HG03342 (cell line): ENCODE measurements at regions not wholly inside any gene's neighbourhood (a gene's known extent, or its start where the extent isn't known, plus 50 kb on each side); places are given as distances from the start of the nearest gene placed in this dataset.

Source experiments
- ATAC-seq: cut with Tn5 transposase; IDR thresholded peaks from one replicate; pipeline ENCODE4 v1.9.1; 2021; ENCODE audit warnings: mild to moderate bottlenecking, moderate library complexity; ENCODE audit not compliant: unreplicated experiment

GRCh38 chr10:78570633-78571235 lies 498.0 kb upstream of the ZMIZ1 start:
- no peak for ATAC-seq

DNA sequence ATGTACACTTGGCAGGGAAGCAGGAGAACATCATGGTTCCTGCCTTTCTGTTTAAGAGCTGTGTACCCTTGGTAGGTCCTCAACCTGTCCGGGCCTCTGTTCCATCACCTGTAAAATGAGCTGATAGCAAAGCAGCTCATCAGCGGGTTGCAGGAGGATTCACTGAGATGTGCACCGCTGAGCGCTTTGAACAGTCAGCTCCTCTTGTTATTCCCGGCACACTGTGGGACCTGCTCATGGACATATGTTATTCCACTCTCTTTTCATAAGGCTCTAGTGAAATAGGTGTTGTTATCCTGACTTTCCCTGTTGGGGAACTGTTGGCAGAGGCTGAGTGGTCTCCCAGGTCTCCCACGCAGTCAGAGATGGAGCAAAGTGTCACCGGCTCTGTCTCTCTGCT lies 497.5 kb upstream of the ZMIZ1 start:
- no peak for ATAC-seq

- ATAC-seq = no peak
These were observed 496.9 kb upstream of the ZMIZ1 start for GRCh38 chr10:78571891-78572290.

DNA sequence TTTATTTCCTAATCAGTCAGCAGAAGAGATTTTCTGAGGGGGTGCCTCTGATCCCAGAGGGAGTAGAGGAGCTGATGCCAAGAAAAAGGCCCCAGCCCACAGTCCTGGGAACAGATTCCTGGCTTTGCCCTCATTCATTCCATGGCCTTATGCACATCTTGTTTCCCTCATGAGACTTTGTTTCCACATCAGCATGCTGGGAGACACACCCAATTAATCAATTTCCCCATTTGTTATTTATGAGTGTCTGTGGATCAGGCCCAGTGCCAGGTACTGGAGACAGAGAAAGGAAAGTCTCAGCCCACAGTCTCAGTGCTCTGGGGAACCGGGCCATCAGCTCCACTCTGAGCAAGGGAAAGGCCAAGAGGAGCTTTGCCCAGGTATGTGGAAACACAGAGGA lies 496.2 kb upstream of the ZMIZ1 start:
- ATAC-seq = no peak

- ATAC-seq = no peak
These were observed 494.2 kb upstream of the ZMIZ1 start for GRCh38 chr10:78574547-78574946.

DNA sequence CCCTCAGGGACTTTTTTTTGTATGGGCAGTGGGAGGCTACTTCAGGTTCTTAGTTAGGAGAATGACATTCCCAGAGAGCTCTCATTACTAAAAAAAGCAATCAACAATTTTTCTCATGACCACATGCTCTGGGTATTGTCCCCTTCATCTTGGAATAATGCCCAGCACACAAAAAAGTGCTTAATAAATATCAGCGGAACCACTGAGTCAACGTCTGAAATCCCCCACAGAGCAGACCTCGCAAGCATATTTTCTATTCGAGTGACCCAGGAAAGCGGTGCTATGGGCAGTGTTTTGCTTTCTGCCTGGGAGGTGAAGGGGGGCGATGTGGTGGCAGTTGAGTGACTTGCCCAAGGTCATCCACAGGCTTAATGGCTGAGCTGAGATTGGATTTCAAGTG lies 493.4 kb upstream of the ZMIZ1 start:
- no peak for ATAC-seq

DNA sequence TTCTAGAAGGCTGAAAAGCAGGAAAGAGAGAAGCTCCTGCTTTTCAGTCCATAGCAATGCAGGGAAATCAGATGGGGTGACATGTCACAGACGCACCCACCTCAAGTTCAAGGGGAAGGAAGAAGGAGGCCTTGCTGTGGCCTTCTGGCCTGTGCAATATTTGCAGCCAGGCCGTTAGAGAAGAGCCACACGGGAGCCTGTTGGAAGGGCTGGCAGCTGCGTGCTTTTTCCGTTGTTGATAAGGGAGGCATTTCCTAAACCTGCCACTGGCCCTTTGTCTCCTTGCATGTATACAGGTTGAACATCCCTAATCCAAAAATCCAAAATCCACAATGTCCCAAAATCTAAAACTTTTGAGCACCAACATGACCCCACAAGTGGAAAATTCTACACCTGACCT lies 492.5 kb upstream of the ZMIZ1 start:
- ATAC-seq = no peak

DNA sequence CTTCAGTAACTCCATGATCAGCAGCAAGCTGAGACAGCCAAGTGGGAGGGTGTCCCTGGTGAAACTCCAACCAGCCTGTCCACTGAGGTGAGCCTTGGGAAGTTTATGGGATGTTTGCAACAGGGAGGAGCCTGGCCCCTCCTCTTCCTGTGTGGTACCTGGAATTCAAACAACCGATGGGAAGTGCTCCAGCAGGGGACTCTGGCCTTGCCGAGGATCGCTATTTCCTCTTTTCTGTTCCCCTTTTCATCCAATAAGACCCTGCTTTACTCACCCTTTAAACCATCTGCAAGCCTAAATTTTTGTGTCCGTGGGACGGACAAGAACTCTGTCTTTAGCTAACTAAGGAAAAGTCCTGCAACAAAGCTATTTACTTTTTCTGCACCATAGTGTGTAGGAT lies 491.1 kb upstream of the ZMIZ1 start:
- no peak for ATAC-seq

DNA sequence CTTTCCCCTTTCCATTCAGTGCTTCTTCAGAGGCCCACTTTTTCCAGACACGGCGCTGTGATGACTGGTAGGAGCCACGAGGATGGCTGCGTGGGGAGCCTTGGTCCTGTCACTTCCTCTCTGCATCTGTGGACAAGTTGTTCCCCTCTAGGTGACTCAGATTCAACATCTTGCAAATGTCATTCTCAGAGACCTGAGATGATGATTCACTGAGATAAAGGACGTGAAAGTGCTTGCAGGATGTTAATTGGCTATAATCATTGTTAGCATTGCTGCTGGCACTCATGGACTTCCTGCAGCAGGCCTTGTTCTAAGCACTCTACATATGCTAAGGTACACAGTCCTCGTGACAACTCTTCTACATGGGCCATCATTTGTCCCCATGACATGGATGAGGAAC lies 489.8 kb upstream of the ZMIZ1 start:
- peak; percentile 82 for ATAC-seq

DNA sequence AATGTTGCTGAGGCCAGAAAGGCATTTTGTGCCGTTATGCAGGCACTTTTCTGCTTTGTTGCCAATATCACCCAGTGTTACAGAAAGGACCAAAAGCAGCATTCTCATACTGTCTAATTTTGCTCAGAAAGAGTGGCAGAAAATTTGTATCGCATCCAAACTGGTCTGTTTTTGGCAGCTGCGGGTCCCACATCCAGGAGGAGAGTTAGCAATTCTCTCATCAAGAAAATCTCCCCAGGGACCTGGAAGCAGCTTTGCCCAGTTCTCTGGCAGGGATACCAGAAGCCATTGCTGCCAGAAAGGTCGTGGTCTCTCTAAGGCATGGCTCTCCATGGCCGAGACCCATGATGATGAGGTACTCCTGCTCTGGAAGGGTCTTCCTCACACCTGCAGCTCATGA lies 489.2 kb upstream of the ZMIZ1 start:
- ATAC-seq = no peak

DNA sequence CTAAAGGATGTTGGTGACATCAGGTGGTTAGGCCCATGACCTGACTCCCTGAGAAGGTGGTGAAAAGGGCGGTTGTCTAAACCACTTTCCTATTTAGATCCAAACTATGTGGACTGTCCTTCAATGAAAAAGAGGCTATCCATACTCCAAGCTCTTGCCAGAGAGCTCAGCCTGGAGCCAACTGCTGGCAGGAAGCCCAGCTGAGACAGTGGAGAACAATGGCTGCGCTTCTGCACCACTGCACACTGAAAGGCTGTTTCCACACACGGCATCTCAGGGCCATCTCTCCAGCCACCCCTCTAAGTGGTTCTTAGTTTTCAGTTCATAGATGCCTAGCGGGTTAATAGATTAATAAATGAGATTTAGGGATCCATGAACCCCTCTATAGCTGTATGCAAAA lies 488.8 kb upstream of the ZMIZ1 start:
- no peak for ATAC-seq

GRCh38 chr10:78581133-78581694 lies 487.6 kb upstream of the ZMIZ1 start:
- ATAC-seq = no peak

- ATAC-seq = no peak
These were observed 486.2 kb upstream of the ZMIZ1 start for GRCh38 chr10:78582540-78582939.

DNA sequence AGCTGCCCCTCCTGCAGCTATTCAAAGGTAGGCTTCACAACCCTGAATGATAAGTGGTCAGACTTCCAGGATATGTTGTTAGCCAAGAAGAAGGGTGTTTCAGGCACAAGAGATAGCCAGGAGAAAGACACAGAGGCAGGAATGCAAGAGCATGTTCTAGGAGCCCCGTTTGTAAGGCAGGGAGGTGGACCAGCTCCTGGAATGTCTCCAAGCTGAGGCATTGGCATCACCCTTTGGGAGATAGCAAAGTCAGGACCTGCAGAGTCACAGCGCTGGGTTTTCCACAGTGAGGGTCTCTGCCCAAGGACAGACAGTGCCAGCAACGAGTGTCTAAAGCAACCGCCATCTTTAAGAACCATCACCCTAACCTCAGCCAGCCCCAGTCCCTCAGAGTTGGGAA lies 484.5 kb upstream of the ZMIZ1 start:
- no peak for ATAC-seq

GRCh38 chr10:78584681-78585080 lies 484.1 kb upstream of the ZMIZ1 start:
- no peak for ATAC-seq

GRCh38 chr10:78585952-78586351 lies 482.8 kb upstream of the ZMIZ1 start:
- ATAC-seq = no peak

DNA sequence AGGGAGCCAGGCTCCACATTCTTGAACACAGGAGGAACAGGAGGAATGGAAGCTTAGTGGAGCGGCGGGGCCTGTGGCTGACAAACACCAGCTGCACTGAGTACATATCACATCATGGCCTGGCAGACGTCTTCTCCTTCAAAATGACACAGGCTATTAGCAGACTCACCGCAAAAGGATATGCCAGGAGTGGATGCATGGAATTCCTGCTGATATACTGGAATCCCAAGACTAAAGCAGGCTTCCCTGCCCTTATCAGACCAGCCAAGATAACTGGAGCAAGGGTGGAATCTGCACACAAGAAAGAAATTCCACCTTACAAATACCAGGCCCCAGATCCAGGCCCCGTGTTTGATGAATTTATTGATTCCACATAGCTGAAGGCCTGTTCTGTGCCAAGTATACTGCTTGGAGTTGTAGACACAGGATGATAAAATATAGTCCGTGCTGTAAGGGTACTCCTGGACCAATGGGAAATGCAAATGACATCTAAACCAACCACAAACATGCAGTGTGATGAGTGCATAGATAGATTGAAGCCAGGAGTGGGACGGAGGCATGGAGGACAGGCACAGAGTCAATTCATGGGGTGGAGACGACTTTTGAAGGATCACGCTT lies 480.5 kb upstream of the ZMIZ1 start:
- ATAC-seq = no peak

GRCh38 chr10:78589687-78590086 lies 479.1 kb upstream of the ZMIZ1 start:
- ATAC-seq = no peak

DNA sequence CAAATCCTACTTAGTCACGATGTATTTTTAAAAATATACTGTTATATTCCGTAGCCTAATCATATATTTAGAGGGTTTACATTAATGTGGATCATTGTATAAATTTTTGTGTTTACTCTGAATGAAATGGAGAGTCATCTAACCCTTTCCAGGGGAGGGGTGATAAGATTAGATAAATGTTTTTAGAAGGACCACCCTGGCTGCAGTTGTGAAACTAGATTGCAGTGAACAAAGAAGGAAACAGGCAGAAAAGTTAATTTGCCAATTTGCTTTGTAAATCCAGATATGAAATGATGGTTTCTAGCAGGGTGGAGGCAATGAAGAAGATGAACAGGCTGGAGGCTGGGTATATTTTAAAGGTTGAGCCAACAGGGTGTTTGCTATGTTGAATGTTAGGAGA lies 477.7 kb upstream of the ZMIZ1 start:
- no peak for ATAC-seq

DNA sequence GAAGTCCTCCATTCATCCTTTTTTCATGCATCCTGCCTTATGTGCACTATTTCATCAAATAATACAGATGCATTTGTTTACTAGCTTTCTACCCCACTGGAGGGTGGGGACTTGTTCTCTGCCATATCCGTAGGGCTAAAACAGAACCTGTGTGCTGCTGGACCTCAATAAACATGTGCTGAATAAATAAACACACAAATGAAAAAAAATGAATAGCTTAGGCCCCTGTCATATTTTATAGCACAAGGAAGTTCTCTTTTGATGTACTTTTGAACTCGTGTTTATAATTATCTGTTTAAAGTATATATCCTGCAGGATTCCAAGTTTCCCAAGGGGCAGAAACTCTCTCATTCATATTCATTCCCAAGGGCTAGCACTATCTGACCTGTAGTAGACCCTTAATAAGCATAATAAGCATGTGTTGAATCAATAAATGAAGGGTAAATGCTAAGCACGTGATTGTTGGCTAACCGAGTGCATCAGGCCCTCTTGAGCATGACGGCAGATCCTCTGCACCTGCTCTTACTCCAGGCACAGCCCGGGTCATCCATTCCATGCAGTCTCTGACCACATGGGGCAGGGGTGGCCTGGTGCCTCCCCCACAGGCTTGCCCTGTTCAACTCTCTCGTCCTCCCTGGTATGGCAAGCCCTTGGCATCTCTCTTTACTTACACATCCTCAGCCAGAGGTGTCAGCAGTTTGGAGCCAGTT lies 474.1 kb upstream of the ZMIZ1 start:
- no peak for ATAC-seq

- ATAC-seq = no peak
These were observed 473.5 kb upstream of the ZMIZ1 start for GRCh38 chr10:78595269-78595619.

- ATAC-seq = no peak
These were observed 472.2 kb upstream of the ZMIZ1 start for GRCh38 chr10:78596556-78596955.
